ENCODE measurements at regions not wholly inside any gene's neighbourhood (a gene's known extent, or its start where the extent isn't known, plus 50 kb on each side); places are given as distances from the start of the nearest gene placed in this dataset.

DNA sequence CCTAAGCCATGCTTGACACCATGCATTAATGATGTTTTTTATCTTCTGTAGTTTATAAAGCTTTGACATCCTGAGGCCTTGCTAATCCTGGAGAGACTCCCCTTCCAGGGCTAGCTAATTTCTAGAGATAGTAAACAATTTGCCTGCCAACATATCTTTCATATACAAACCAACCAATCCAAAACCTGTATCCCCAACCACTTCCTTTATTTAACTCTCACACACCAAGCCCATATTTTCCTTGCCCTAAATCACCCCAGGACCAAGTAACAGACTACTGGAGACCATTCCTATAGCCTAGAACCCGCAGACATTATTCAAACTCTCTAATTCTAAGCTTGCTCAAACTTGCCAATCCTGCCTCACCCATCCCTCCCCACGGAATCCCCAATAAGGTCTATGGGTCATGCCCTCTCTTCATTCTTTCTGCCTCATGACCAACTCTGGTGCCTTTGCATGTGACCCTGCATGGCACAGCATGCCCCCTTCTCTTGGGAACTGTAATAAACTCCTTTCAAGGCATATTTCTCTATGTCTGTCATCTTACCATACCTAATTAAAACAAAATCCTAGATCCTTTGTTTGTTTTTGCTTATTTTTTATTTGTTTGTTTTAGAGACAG lies 116.6 kb upstream of the CACUL1 start:
- TF ChIP-seq, protein P1, sequence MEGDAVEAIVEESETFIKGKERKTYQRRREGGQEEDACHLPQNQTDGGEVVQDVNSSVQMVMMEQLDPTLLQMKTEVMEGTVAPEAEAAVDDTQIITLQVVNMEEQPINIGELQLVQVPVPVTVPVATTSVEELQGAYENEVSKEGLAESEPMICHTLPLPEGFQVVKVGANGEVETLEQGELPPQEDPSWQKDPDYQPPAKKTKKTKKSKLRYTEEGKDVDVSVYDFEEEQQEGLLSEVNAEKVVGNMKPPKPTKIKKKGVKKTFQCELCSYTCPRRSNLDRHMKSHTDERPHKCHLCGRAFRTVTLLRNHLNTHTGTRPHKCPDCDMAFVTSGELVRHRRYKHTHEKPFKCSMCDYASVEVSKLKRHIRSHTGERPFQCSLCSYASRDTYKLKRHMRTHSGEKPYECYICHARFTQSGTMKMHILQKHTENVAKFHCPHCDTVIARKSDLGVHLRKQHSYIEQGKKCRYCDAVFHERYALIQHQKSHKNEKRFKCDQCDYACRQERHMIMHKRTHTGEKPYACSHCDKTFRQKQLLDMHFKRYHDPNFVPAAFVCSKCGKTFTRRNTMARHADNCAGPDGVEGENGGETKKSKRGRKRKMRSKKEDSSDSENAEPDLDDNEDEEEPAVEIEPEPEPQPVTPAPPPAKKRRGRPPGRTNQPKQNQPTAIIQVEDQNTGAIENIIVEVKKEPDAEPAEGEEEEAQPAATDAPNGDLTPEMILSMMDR (IDR thresholded peaks at IDR 0.05), result no peak
- no peak for TF ChIP-seq POLR2A (IDR thresholded peaks at IDR 0.05)
